HCT116 (cell line): ENCODE measurements at regions not wholly inside any gene's neighbourhood (a gene's known extent, or its start where the extent isn't known, plus 50 kb on each side); places are given as distances from the start of the nearest gene placed in this dataset.

Experiments used
- ATAC-seq: fragments of 200-7000 bp; cut with Tn5 transposase; 2 replicates; pipeline ENCODE4 v1.9.1; 2020; ENCODE audit warnings: mild to moderate bottlenecking, moderate library complexity
- BruUV-seq: library from RNA; stranded (reverse); fragments of 400-500 nt; replicated peaks from 2 replicates; lab custom pipeline; 2021; lab: Mats Ljungman, UMichigan
- CTCF ChIA-PET: fragments of 300-600 bp; sonication (Branson Sonifier 250); formaldehyde crosslinking; loops from one replicate; lab custom pipeline; 2021; ENCODE audit warnings: antibody characterized with exemption; lab: Charles Lee
- POLR2A ChIA-PET: fragments of 300-600, 350-600 bp; sonication (Branson Sonifier 250); formaldehyde crosslinking; loops from one replicate; lab custom pipeline; 2021; ENCODE audit warnings: antibody characterized with exemption; lab: Charles Lee
- RAD21 ChIA-PET, 2 experiments: fragments of 300-600 bp; sonication (Branson Sonifier 250); formaldehyde crosslinking; loops; one replicate each; lab custom pipeline; 2023; ENCODE audit warnings: low total read pairs in 2 of 2; ENCODE audit not compliant: uncharacterized antibody in 2 of 2, unreplicated experiment in 2 of 2, low non-redundant PET in 1 of 2; lab: Charles Lee
- DNase-seq: peaks from one replicate; pipeline ENCODE4 v3.0.0-alpha.2; 2010; ENCODE audit warnings: low read depth, low spot score
- H2AFZ ChIP-seq: fragments of 200-600 bp; shearing (Covaris generic), sonication (generic); 2 replicates; pipeline ENCODE4 v1.6.1; 2017; ENCODE audit warnings: low read depth, mixed run types, mixed read lengths, antibody characterized with exemption, low read length; ENCODE audit not compliant: poor library complexity, severe bottlenecking
- H3K27ac ChIP-seq: 2 replicates; pipeline ENCODE4 v1.5.1; 2012; ENCODE audit warnings: low read depth, low read length
- H3K27me3 ChIP-seq: fragments of 200-600 bp; sonication (generic); 2 replicates; pipeline ENCODE4 v1.6.1; 2016; ENCODE audit warnings: mixed run types, low read length, mixed read lengths; ENCODE audit not compliant: insufficient read depth
- H3K36me3 ChIP-seq, 2 experiments: fragments of 200-500 bp in 1 of 2; fragments of 200-600 bp in 1 of 2; sonication (Bioruptor generic) in 1 of 2; sonication (generic) in 1 of 2; 2 replicates each; pipeline versions ENCODE4 v1.5.1 to v1.6.1; 2014 to 2016; ENCODE audit warnings: low read length in 2 of 2, inconsistent platforms in 1 of 2, mixed read lengths in 1 of 2, mixed run types in 1 of 2; ENCODE audit not compliant: insufficient read depth in 2 of 2, control insufficient read depth in 1 of 2
- H3K4me1 ChIP-seq, 2 experiments: fragments of 200-600 bp in 1 of 2; sonication (generic) in 1 of 2; 2 replicates each; pipeline versions ENCODE4 v1.5.1 to v1.6.1; 2012 to 2017; ENCODE audit warnings: low read length in 2 of 2, inconsistent platforms in 1 of 2, mild to moderate bottlenecking in 1 of 2, mixed read lengths in 1 of 2, mixed run types in 1 of 2, moderate library complexity in 1 of 2; ENCODE audit not compliant: insufficient read depth in 2 of 2, control insufficient read depth in 1 of 2
- H3K4me2 ChIP-seq: fragments of 200-600 bp; sonication (generic); 2 replicates; pipeline ENCODE4 v1.6.1; 2017; ENCODE audit warnings: mixed run types, low read length, mixed read lengths
- H3K4me3 ChIP-seq, 2 experiments: fragments of 200-600 bp in 1 of 2; sonication (generic) in 1 of 2; replicated peaks in 1 of 2; 2 replicates each; pipeline ENCODE4 v1.5.1; 2011 to 2016; ENCODE audit warnings: low read length in 2 of 2, control low read depth in 1 of 2, low read depth in 1 of 2, mild to moderate bottlenecking in 1 of 2, mixed read lengths in 1 of 2, mixed run types in 1 of 2
- H3K79me2 ChIP-seq: fragments of 200-600 bp; sonication (generic); 2 replicates; pipeline ENCODE4 v1.6.1; 2017; ENCODE audit warnings: mild to moderate bottlenecking, mixed run types, low read length, moderate library complexity, mixed read lengths; ENCODE audit not compliant: insufficient read depth
- H3K9ac ChIP-seq: fragments of 200-600 bp; sonication (generic); 2 replicates; pipeline ENCODE4 v1.6.1; 2016; ENCODE audit warnings: low read length, mixed read lengths
- H3K9me2 ChIP-seq: fragments of 200-600 bp; sonication (generic), shearing (Covaris generic); 2 replicates; pipeline ENCODE4 v1.6.1; 2017; ENCODE audit warnings: mixed run types, mild to moderate bottlenecking, moderate library complexity; ENCODE audit not compliant: insufficient read depth
- H3K9me3 ChIP-seq, 2 experiments: fragments of 200-500 bp in 1 of 2; fragments of 200-600 bp in 1 of 2; sonication (Bioruptor generic) in 1 of 2; sonication (generic) in 1 of 2; 2 replicates each; pipeline ENCODE4 v1.6.1; 2014 to 2017; ENCODE audit warnings: low read length in 2 of 2, mixed read lengths in 2 of 2, inconsistent platforms in 1 of 2, low read depth in 1 of 2, mild to moderate bottlenecking in 1 of 2, mixed run types in 1 of 2, moderate library complexity in 1 of 2; ENCODE audit not compliant: control insufficient read depth in 1 of 2, insufficient read depth in 1 of 2
- H4K20me1 ChIP-seq: fragments of 200-600 bp; sonication (generic), shearing (Covaris generic); 2 replicates; pipeline ENCODE4 v1.6.1; 2017; ENCODE audit warnings: mixed run types, mild to moderate bottlenecking, moderate library complexity; ENCODE audit not compliant: insufficient read depth
- CEBPB ChIP-seq: IDR thresholded peaks from 2 replicates; pipeline ENCODE4 v1.6.1; 2012; ENCODE audit warnings: low read depth
- EZH2phosphoT487 ChIP-seq: fragments of 200-600 bp; IDR thresholded peaks from 2 replicates; pipeline ENCODE4 v1.6.1; 2018; ENCODE audit warnings: antibody characterized with exemption, borderline replicate concordance
- FOSL1 ChIP-seq: IDR thresholded peaks from 2 replicates; pipeline ENCODE4 v1.6.1; 2012; ENCODE audit warnings: low read depth
- TCF7L2 ChIP-seq: IDR thresholded peaks from 2 replicates; pipeline ENCODE4 v1.7.0; 2011; ENCODE audit warnings: borderline replicate concordance, inconsistent platforms; ENCODE audit not compliant: insufficient read depth, insufficient read length; ENCODE audit errors: extremely low read depth
- ZNF274 ChIP-seq: fragments of 200-500 bp; sonication (Bioruptor generic); IDR thresholded peaks from 2 replicates; pipeline ENCODE4 v1.6.1; 2014; ENCODE audit warnings: mild to moderate bottlenecking, low read depth, low read length, inconsistent platforms
- intact Hi-C: fragments of 100-400 bp; cut with micrococcal nuclease; formaldehyde crosslinking; loops from 2 replicates; pipeline ENCODE4 v1.10.0; 2022
- TF ChIP-seq, protein P1 (sequence below): IDR thresholded peaks from 2 replicates; pipeline ENCODE4 v1.6.1; 2012; ENCODE audit warnings: low read depth
- TF ChIP-seq, protein P2 (sequence below): IDR thresholded peaks from 2 replicates; pipeline ENCODE4 v1.6.1; 2012

DNA sequence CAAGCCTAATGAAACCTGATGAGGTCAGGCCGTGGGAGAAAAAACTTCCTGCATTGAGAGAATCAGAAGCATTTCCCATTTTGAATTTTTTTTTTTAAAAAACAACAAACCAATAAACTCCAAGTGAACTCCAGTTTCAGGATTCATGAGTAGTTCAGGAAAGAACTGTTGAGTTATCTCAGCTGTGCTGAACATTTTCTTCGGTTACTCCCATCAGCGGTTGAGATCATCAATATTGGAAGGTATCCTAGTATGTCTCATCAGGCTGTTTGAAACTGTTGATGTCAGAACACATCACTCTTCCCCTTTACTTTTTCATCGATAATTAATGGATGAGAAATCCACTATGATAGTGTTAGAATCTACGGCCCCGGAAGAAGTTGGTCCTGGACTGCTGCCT lies 82.4 kb upstream of the ADGRG2 start:
- Histone ChIP-seq H3K9me3 (no peaks in the 10 kb centered on the region), H3K36me3 (no peaks in the 10 kb centered on the region), H3K27me3 (no peaks in the 10 kb centered on the region), H3K4me1 (no peaks in the 10 kb centered on the region), H3K9me2 (no peaks in the 10 kb centered on the region), H3K27ac (no peak overlapping the region), H3K9ac (no peak overlapping the region), H2AFZ (no peak overlapping the region), H4K20me1 (no peaks in the 10 kb centered on the region), H3K4me2 (no peak overlapping the region), H3K4me3 (no peak overlapping the region), H3K79me2 (no peaks in the 10 kb centered on the region)
- no peak for ATAC-seq
- TF ChIP-seq FOSL1 (no peak), EZH2phosphoT487 (no peak), CEBPB (no peak), ZNF274 (no peak), TCF7L2 (no peak)
- TF ChIP-seq, protein P1, sequence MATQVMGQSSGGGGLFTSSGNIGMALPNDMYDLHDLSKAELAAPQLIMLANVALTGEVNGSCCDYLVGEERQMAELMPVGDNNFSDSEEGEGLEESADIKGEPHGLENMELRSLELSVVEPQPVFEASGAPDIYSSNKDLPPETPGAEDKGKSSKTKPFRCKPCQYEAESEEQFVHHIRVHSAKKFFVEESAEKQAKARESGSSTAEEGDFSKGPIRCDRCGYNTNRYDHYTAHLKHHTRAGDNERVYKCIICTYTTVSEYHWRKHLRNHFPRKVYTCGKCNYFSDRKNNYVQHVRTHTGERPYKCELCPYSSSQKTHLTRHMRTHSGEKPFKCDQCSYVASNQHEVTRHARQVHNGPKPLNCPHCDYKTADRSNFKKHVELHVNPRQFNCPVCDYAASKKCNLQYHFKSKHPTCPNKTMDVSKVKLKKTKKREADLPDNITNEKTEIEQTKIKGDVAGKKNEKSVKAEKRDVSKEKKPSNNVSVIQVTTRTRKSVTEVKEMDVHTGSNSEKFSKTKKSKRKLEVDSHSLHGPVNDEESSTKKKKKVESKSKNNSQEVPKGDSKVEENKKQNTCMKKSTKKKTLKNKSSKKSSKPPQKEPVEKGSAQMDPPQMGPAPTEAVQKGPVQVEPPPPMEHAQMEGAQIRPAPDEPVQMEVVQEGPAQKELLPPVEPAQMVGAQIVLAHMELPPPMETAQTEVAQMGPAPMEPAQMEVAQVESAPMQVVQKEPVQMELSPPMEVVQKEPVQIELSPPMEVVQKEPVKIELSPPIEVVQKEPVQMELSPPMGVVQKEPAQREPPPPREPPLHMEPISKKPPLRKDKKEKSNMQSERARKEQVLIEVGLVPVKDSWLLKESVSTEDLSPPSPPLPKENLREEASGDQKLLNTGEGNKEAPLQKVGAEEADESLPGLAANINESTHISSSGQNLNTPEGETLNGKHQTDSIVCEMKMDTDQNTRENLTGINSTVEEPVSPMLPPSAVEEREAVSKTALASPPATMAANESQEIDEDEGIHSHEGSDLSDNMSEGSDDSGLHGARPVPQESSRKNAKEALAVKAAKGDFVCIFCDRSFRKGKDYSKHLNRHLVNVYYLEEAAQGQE = no peak
- TF ChIP-seq, protein P2, sequence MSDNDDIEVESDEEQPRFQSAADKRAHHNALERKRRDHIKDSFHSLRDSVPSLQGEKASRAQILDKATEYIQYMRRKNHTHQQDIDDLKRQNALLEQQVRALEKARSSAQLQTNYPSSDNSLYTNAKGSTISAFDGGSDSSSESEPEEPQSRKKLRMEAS = no peak
- no peak for DNase-seq
- intact Hi-C loops = no loop called here
- CTCF ChIA-PET = no interaction called here
- POLR2A ChIA-PET = no interaction called here
- no TSS peak for BruUV-seq
- RAD21 ChIA-PET = no interaction called here
